ENCODE measurements at regions not wholly inside any gene's neighbourhood (a gene's known extent, or its start where the extent isn't known, plus 50 kb on each side); places are given as distances from the start of the nearest gene placed in this dataset.

DNA sequence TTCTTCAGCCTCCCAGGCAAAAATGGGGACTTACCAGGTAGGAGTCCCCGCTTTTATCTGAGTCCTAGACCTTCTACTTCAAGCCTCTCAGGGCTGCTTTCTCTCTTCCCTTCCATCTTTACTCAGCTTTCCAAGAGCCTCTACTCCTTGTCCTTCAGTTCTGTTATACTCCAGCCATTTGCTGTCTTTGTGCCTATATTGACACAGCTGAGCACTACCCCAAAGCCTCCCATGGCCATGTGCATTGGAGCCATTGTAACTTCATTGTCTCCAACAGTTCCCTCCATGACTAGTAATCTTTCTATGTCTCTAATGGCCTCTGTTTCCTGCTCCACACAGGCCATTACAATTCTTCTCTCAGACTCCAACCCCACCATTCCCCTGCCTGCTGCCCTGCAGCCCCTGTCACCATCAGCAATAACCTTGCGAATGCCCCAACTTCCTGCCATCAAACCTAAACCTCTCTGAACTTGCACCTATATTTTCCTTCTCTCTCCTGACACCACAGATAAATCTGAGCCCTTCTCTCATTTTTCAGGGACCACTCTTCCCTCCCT is 77.9 kb upstream of the ADPGK start:
- no peak overlapping the region for H3K4me3 ChIP-seq
- H3K27me3 ChIP-seq (ENCODE audit: low read depth), result peaks cover 41% of the 10 kb centered on the region
- intact Hi-C loops (cut with micrococcal nuclease), result no loop called here
- no peak for DNase-seq
- H3K27ac ChIP-seq (replicated peaks), result no peak overlapping the region
- H3K36me3 ChIP-seq, result no peaks in the 10 kb centered on the region
- H3K4me1 ChIP-seq, result no peaks in the 10 kb centered on the region
- H3K9me3 ChIP-seq (replicated peaks), result no peaks in the 10 kb centered on the region
- TF ChIP-seq, protein P1, sequence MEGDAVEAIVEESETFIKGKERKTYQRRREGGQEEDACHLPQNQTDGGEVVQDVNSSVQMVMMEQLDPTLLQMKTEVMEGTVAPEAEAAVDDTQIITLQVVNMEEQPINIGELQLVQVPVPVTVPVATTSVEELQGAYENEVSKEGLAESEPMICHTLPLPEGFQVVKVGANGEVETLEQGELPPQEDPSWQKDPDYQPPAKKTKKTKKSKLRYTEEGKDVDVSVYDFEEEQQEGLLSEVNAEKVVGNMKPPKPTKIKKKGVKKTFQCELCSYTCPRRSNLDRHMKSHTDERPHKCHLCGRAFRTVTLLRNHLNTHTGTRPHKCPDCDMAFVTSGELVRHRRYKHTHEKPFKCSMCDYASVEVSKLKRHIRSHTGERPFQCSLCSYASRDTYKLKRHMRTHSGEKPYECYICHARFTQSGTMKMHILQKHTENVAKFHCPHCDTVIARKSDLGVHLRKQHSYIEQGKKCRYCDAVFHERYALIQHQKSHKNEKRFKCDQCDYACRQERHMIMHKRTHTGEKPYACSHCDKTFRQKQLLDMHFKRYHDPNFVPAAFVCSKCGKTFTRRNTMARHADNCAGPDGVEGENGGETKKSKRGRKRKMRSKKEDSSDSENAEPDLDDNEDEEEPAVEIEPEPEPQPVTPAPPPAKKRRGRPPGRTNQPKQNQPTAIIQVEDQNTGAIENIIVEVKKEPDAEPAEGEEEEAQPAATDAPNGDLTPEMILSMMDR (IDR thresholded peaks at IDR 0.05; ENCODE audit: borderline replicate concordance), result no peak

GRCh38 chr15:72859757-72860145 is 76.2 kb upstream of the ADPGK start:
- Histone ChIP-seq H3K27me3 (ENCODE audit: low read depth) (peaks cover 40% of the 10 kb centered on the region), H3K27ac (replicated peaks) (no peak overlapping the region), H3K9me3 (replicated peaks) (no peaks in the 10 kb centered on the region), H3K4me1 (no peaks in the 10 kb centered on the region), H3K36me3 (no peaks in the 10 kb centered on the region), H3K4me3 (no peak overlapping the region)
- no peak for DNase-seq
- TF ChIP-seq, protein P1 (IDR thresholded peaks at IDR 0.05; ENCODE audit: borderline replicate concordance), result no peak
- intact Hi-C loops (cut with micrococcal nuclease), result no loop called here

GRCh38 chr15:72859017-72859756 is 75.6 kb upstream of the ADPGK start:
- Histone ChIP-seq H3K36me3 (no peaks in the 10 kb centered on the region), H3K4me1 (no peaks in the 10 kb centered on the region), H3K4me3 (no peak overlapping the region), H3K27ac (replicated peaks) (no peak overlapping the region), H3K9me3 (replicated peaks) (no peaks in the 10 kb centered on the region), H3K27me3 (ENCODE audit: low read depth) (peaks cover 45% of the 10 kb centered on the region)
- intact Hi-C loops (cut with micrococcal nuclease), result no loop called here
- DNase-seq, result no peak
- TF ChIP-seq, protein P1 (IDR thresholded peaks at IDR 0.05; ENCODE audit: borderline replicate concordance), result no peak

DNA sequence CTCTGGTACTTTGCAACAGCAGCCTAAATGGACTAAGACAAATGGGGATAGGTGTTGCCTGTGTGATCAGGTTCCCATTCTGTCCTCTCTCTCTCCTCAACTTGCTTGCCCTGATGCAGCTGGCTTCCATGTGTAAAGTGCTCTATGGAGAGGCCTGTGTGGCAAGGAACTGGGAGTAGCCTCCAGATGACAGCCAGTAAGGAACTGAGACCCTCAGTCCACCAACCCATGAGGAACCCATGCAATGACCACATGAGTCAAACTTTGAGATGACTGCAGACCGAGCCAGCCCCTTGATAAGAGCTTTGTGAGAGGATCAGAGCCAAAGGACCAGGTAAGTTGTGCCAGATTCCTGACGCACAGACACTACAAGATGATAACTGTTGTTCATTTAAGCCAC is 74.6 kb upstream of the ADPGK start:
- Histone ChIP-seq H3K9me3 (replicated peaks) (no peaks in the 10 kb centered on the region), H3K4me3 (no peak overlapping the region), H3K4me1 (no peaks in the 10 kb centered on the region), H3K27me3 (ENCODE audit: low read depth) (peaks cover 39% of the 10 kb centered on the region), H3K27ac (replicated peaks) (no peak overlapping the region), H3K36me3 (no peaks in the 10 kb centered on the region)
- TF ChIP-seq, protein P1 (IDR thresholded peaks at IDR 0.05; ENCODE audit: borderline replicate concordance), result no peak
- intact Hi-C loops (cut with micrococcal nuclease), result no loop called here
- no peak for DNase-seq

DNA sequence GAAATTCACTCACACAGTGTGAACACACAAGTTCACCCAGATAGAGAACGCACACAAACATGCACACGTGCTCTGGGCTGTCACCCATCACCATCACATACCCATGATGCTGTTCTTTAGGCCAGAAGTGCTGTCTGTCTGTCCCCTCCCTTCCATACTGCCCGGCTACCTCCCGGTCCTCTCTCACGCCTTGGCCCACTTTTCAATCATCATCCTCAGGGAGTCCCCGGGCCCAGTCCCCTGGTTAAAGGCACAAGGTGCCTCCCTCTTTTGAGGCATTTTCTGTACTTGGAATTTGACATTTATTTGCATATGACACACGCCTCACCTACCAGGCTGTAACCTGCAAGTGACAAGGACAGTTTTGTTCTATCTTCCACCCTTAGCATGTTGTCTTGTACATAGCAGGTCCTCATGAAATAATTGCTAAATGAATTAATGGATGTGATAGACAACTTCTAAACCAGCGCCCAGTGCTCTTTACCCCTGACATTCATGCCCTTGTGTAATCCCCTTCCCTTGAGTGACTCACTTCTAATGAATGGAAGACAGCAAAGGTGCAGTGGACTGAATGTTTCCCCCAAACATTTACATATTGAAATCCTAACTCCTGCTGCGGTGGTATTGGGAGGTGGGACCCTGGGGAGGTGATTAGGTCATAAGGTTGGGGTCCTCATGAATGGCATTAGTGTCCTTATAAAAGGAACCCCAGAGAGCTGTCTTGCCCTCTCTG is 73.9 kb upstream of the ADPGK start:
- Histone ChIP-seq H3K9me3 (replicated peaks) (no peaks in the 10 kb centered on the region), H3K4me3 (no peak overlapping the region), H3K27me3 (ENCODE audit: low read depth) (peaks cover 39% of the 10 kb centered on the region), H3K36me3 (no peaks in the 10 kb centered on the region), H3K27ac (replicated peaks) (no peak overlapping the region), H3K4me1 (no peaks in the 10 kb centered on the region)
- intact Hi-C loops (cut with micrococcal nuclease), result no loop called here
- TF ChIP-seq, protein P1 (IDR thresholded peaks at IDR 0.05; ENCODE audit: borderline replicate concordance), result no peak
- DNase-seq, result no peak
